A549 (cell line): ENCODE measurements at regions not wholly inside any gene's neighbourhood (a gene's known extent, or its start where the extent isn't known, plus 50 kb on each side); places are given as distances from the start of the nearest gene placed in this dataset.

Experiments used
- ATAC-seq, 2 experiments: fragments of 200-7000 bp in 1 of 2; fragments of >200 bp in 1 of 2; cut with Nextera tagmentation in 1 of 2; cut with Tn5 transposase in 1 of 2; 3 replicates each; pipeline versions ENCODE4 v1.8.0 to v1.9.1; 2018 to 2020; ENCODE audit warnings: mild to moderate bottlenecking in 1 of 2, moderate library complexity in 1 of 2
- CTCF ChIA-PET: fragments of 300-600 bp; sonication (Branson Sonifier 250); formaldehyde crosslinking; extraction: SDS; loops from one replicate; lab custom pipeline; 2021; ENCODE audit warnings: antibody characterized with exemption, inconsistent platforms; lab: Yijun Ruan, JAX
- POLR2A ChIA-PET: fragments of 350-600 bp; formaldehyde crosslinking; extraction: SDS; loops from one replicate; lab custom pipeline; 2021; ENCODE audit warnings: antibody characterized with exemption, inconsistent platforms; lab: Yijun Ruan, JAX
- DNase-seq, 2 experiments: peaks; one replicate each; pipeline versions ENCODE4 v3.0.0 to v3.0.0-alpha.2; 2011 to 2016; ENCODE audit warnings: low read depth in 1 of 2, low spot score in 1 of 2
- FAIRE-seq: peaks from 2 replicates; lab custom pipeline; 2011; peaks lifted over from hg19 to GRCh38; lab: Jason Lieb, UNC
- H3K27ac ChIP-seq, 2 experiments: fragments of >200 bp; sonication (Bioruptor Twin); formaldehyde crosslinking; 3 replicates each; pipeline ENCODE4 v1.5.1; 2016 to 2017
- H3K4me1 ChIP-seq: fragments of >200 bp; sonication (Bioruptor Twin); formaldehyde crosslinking; 3 replicates; pipeline ENCODE4 v1.6.1; 2016
- H3K4me2 ChIP-seq: fragments of >200 bp; sonication (Bioruptor Twin); formaldehyde crosslinking; 3 replicates; pipeline ENCODE4 v1.6.1; 2016
- H3K4me3 ChIP-seq: fragments of >200 bp; sonication (Bioruptor Twin); formaldehyde crosslinking; 3 replicates; pipeline ENCODE4 v1.5.1; 2016
- H3K9me3 ChIP-seq: fragments of >200 bp; sonication (Bioruptor Twin); formaldehyde crosslinking; 3 replicates; pipeline ENCODE4 v1.6.1; 2016
- BCL3 ChIP-seq: fragments of >200 bp; sonication (Bioruptor Twin); formaldehyde crosslinking; IDR thresholded peaks from 3 replicates; pipeline ENCODE4 v1.6.1; 2016
- CBX2 ChIP-seq: fragments of 200-600 bp; sonication (generic); IDR thresholded peaks from 2 replicates; pipeline ENCODE4 v1.6.1; 2016; ENCODE audit warnings: low read depth, mild to moderate bottlenecking, borderline replicate concordance
- CBX8 ChIP-seq: fragments of 200-600 bp; sonication (generic); IDR thresholded peaks from 2 replicates; pipeline ENCODE4 v1.6.1; 2016
- CHD2 ChIP-seq: fragments of 150-350 bp; IDR thresholded peaks from 2 replicates; pipeline ENCODE4 v1.6.1; 2014; ENCODE audit warnings: low read length; ENCODE audit not compliant: partially characterized antibody
- EHMT2 ChIP-seq: fragments of 200-600 bp; sonication (generic); IDR thresholded peaks from 2 replicates; pipeline ENCODE4 v1.6.1; 2016; ENCODE audit warnings: antibody characterized with exemption, low read depth, mild to moderate bottlenecking, moderate library complexity
- ELK1 ChIP-seq: fragments of 150-350 bp; IDR thresholded peaks from 2 replicates; pipeline ENCODE4 v1.6.1; 2014; ENCODE audit warnings: low read depth, mild to moderate bottlenecking, low read length
- GATA3 ChIP-seq: IDR thresholded peaks from 2 replicates; pipeline ENCODE4 v1.6.1; 2012; ENCODE audit warnings: borderline replicate concordance
- HOXA7 ChIP-seq: fragments of 250-450 bp; sonication (Bioruptor Pico); IDR thresholded peaks from 2 replicates; pipeline ENCODE4 v1.5.0; 2020; ENCODE audit warnings: mild to moderate bottlenecking, moderate library complexity
- HOXB13 ChIP-seq: fragments of 250-450 bp; sonication (Bioruptor Pico); IDR thresholded peaks from 2 replicates; pipeline ENCODE4 v1.5.0; 2020; ENCODE audit warnings: low read depth, mild to moderate bottlenecking, moderate library complexity
- HOXB5 ChIP-seq: fragments of 250-450 bp; sonication (Bioruptor Pico); IDR thresholded peaks from 2 replicates; pipeline ENCODE4 v1.5.0; 2020; ENCODE audit warnings: mild to moderate bottlenecking, moderate library complexity
- JUN ChIP-seq, 2 experiments: fragments of >200 bp; sonication (Bioruptor Twin); formaldehyde crosslinking; IDR thresholded peaks; 2 replicates in 1 of 2; 3 replicates in 1 of 2; pipeline ENCODE4 v1.6.1; 2016 to 2017
- KDM1A ChIP-seq: fragments of 200-600 bp; sonication (generic); IDR thresholded peaks from 2 replicates; pipeline ENCODE4 v1.6.1; 2016; ENCODE audit warnings: low read depth, mild to moderate bottlenecking
- MYC ChIP-seq: IDR thresholded peaks from 2 replicates; pipeline ENCODE4 v1.6.1; 2012; ENCODE audit warnings: mild to moderate bottlenecking, inconsistent platforms, low read length, improper control_type of control experiment, borderline replicate concordance
- NFE2L2 ChIP-seq: fragments of 150-350 bp; conservative IDR thresholded peaks from 2 replicates; pipeline ENCODE4 v1.6.1; 2014; ENCODE audit warnings: low read length
- NPAS2 ChIP-seq: fragments of 250-450 bp; sonication (Bioruptor Pico); IDR thresholded peaks from 2 replicates; pipeline ENCODE4 v1.8.0; 2022; ENCODE audit warnings: mild to moderate bottlenecking, moderate library complexity, borderline replicate concordance
- POLR2A ChIP-seq: IDR thresholded peaks from 2 replicates; pipeline ENCODE4 v1.6.1; 2012; ENCODE audit warnings: mild to moderate bottlenecking, low read length
- RARB ChIP-seq: fragments of 250-450 bp; sonication (Bioruptor Pico); IDR thresholded peaks from 2 replicates; pipeline ENCODE4 v1.8.0; 2021; ENCODE audit warnings: mild to moderate bottlenecking, moderate library complexity
- RCOR1 ChIP-seq: fragments of 150-350 bp; IDR thresholded peaks from 2 replicates; pipeline ENCODE4 v1.6.1; 2014; ENCODE audit warnings: antibody characterized with exemption, low read length, low read depth
- TFCP2L1 ChIP-seq: fragments of 250-450 bp; sonication (Bioruptor Pico); IDR thresholded peaks from 2 replicates; pipeline ENCODE4 v1.5.0; 2021; ENCODE audit warnings: mild to moderate bottlenecking
- TP53 ChIP-seq: fragments of 250-450 bp; sonication (Bioruptor Pico); IDR thresholded peaks from 2 replicates; pipeline ENCODE4 v1.5.0; 2021; ENCODE audit warnings: mild to moderate bottlenecking, moderate library complexity
- USF2 ChIP-seq: fragments of 450-650 bp; IDR thresholded peaks from 2 replicates; pipeline ENCODE4 v1.6.1; 2014; ENCODE audit warnings: antibody characterized with exemption
- ZC3H11A ChIP-seq: fragments of 450-650 bp; IDR thresholded peaks from 2 replicates; pipeline ENCODE4 v1.6.1; 2014; ENCODE audit warnings: antibody characterized with exemption, mild to moderate bottlenecking
- WGBS: methylation state at CpG from one replicate; pipeline ENCODE4 v1.1.6; 2017; ENCODE audit errors: missing lambda C conversion rate; 5-methylcytosine and 5-hydroxymethylcytosine counted together
- TF ChIP-seq, protein P1 (sequence below): fragments of >200 bp; sonication (Bioruptor Twin); formaldehyde crosslinking; IDR thresholded peaks from 2 replicates; pipeline ENCODE4 v1.6.1; 2016
- TF ChIP-seq, protein P2 (sequence below): IDR thresholded peaks from 2 replicates; pipeline ENCODE4 v1.6.1; 2012
- TF ChIP-seq, protein P3 (sequence below): fragments of 200-600 bp; sonication (generic); IDR thresholded peaks from 2 replicates; pipeline ENCODE4 v1.6.1; 2016; ENCODE audit warnings: antibody characterized with exemption, mild to moderate bottlenecking, moderate library complexity

GRCh38 chr2:66899648-66900047, 464.7 kb downstream of the MEIS1 start:
- no peak for DNase-seq
- H3K4me2 ChIP-seq: no peak overlapping the region
- no peak overlapping the region for H3K4me3 ChIP-seq
- POLR2A ChIA-PET: no interaction called here
- no peak for ATAC-seq
- CTCF ChIA-PET: no interaction called here
- no peak overlapping the region for H3K27ac ChIP-seq
- no peaks in the 10 kb centered on the region for H3K4me1 ChIP-seq
- no peaks in the 10 kb centered on the region for H3K9me3 ChIP-seq
- no peak for FAIRE-seq
- TF ChIP-seq CHD2: no peak
- TF ChIP-seq, protein P1, sequence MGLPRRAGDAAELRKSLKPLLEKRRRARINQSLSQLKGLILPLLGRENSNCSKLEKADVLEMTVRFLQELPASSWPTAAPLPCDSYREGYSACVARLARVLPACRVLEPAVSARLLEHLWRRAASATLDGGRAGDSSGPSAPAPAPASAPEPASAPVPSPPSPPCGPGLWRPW: no peak
- no peak for TF ChIP-seq NPAS2
- TF ChIP-seq RARB: no peak
- TF ChIP-seq HOXB5 (CRISPR knock-in tag): no peak
- no peak for TF ChIP-seq NFE2L2
- no peak for TF ChIP-seq BCL3
- no peak for TF ChIP-seq USF2
- TF ChIP-seq, protein P2, sequence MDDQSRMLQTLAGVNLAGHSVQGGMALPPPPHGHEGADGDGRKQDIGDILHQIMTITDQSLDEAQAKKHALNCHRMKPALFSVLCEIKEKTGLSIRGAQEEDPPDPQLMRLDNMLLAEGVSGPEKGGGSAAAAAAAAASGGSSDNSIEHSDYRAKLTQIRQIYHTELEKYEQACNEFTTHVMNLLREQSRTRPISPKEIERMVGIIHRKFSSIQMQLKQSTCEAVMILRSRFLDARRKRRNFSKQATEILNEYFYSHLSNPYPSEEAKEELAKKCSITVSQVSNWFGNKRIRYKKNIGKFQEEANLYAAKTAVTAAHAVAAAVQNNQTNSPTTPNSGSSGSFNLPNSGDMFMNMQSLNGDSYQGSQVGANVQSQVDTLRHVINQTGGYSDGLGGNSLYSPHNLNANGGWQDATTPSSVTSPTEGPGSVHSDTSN: no peak
- no peak for TF ChIP-seq MYC
- TF ChIP-seq CBX2: no peak
- TF ChIP-seq TFCP2L1 (CRISPR knock-in tag): no peak
- TF ChIP-seq JUN (IDR thresholded peaks at IDR 0.05): no peak
- TF ChIP-seq EHMT2: no peak
- TF ChIP-seq HOXB13 (CRISPR knock-in tag): no peak
- TF ChIP-seq HOXA7 (CRISPR knock-in tag): no peak
- TF ChIP-seq POLR2A: no peak
- TF ChIP-seq, protein P3, sequence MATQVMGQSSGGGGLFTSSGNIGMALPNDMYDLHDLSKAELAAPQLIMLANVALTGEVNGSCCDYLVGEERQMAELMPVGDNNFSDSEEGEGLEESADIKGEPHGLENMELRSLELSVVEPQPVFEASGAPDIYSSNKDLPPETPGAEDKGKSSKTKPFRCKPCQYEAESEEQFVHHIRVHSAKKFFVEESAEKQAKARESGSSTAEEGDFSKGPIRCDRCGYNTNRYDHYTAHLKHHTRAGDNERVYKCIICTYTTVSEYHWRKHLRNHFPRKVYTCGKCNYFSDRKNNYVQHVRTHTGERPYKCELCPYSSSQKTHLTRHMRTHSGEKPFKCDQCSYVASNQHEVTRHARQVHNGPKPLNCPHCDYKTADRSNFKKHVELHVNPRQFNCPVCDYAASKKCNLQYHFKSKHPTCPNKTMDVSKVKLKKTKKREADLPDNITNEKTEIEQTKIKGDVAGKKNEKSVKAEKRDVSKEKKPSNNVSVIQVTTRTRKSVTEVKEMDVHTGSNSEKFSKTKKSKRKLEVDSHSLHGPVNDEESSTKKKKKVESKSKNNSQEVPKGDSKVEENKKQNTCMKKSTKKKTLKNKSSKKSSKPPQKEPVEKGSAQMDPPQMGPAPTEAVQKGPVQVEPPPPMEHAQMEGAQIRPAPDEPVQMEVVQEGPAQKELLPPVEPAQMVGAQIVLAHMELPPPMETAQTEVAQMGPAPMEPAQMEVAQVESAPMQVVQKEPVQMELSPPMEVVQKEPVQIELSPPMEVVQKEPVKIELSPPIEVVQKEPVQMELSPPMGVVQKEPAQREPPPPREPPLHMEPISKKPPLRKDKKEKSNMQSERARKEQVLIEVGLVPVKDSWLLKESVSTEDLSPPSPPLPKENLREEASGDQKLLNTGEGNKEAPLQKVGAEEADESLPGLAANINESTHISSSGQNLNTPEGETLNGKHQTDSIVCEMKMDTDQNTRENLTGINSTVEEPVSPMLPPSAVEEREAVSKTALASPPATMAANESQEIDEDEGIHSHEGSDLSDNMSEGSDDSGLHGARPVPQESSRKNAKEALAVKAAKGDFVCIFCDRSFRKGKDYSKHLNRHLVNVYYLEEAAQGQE: no peak
- no peak for TF ChIP-seq CBX8

- H3K4me1 ChIP-seq: no peaks in the 10 kb centered on the region
- ATAC-seq (no peak), FAIRE-seq (no peak), DNase-seq (no peak)
- no peaks in the 10 kb centered on the region for H3K9me3 ChIP-seq
- WGBS: 4% methylated on average over 3 of the region's 3 CpGs
- POLR2A ChIA-PET: no interaction called here
- TF ChIP-seq GATA3 (no peak), ELK1 (no peak), TP53 (CRISPR knock-in tag) (no peak), MYC (no peak), NPAS2 (no peak), KDM1A (no peak), BCL3 (no peak), ZC3H11A (no peak), RCOR1 (no peak), HOXA7 (CRISPR knock-in tag) (no peak)
- CTCF ChIA-PET: no interaction called here
- H3K4me3 ChIP-seq: no peak overlapping the region
- no peak overlapping the region for H3K27ac ChIP-seq
- H3K4me2 ChIP-seq: no peak overlapping the region
Observed at GRCh38 chr2:66901344-66901743, 466.4 kb downstream of the MEIS1 start.
